Head of caudate nucleus (tissue), 42 donors: ENCODE measurements at regions not wholly inside any gene's neighbourhood (a gene's known extent, or its start where the extent isn't known, plus 50 kb on each side); places are given as distances from the start of the nearest gene placed in this dataset.

Experiments used
- DNase-seq, 42 donors: peaks; one replicate each; pipeline versions ENCODE4 v3.0.0 to v3.0.0-alpha.2; 2020 to 2021; ENCODE audit warnings: mixed read lengths in 7 of 42
- intact Hi-C: fragments of 100-400 bp; cut with DNase I; formaldehyde crosslinking; loops from one replicate; pipeline ENCODE4 v1.15.0; 2022

DNA sequence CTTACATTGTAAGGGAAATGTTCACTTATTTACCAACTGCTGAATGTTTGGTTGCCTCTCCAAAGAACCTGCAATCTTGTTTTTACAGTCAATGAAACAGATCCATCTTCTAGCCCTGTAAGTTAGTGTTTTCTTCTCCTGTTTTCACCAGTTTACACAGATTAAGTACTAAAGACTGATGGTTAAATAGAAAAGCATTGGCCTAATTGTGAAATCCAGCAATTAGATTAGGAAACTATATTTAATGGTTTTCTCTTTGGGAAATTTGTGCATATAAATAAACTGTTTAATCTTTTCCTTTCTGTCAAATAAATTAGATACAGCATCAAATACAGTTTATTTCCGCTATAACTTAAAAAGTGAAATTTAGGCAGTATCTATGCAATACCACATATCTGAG lies 247.9 kb upstream of the MEF2C start:
- DNase-seq, result no peak
- intact Hi-C loops, result no loop called here

DNA sequence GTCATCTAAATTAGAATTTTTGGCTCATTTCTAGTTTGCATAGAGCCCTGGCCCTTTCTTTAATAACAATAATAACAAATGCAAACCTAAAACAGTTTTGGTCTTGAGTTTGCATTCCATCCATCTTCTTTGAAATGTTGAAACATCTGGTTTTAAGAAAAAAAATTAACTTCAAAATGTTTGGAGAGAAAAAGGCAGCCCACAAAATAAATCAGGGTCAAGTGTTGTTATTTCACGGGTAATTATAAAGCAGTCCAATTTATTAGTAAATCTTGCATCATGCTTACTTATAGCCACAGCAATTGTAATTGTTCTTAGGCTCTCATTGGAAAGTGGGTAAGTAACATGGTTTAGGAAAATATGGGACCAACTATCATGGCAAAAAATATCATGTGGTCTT lies 247.0 kb upstream of the MEF2C start:
- intact Hi-C loops, result no loop called here
- no peak for DNase-seq

DNA sequence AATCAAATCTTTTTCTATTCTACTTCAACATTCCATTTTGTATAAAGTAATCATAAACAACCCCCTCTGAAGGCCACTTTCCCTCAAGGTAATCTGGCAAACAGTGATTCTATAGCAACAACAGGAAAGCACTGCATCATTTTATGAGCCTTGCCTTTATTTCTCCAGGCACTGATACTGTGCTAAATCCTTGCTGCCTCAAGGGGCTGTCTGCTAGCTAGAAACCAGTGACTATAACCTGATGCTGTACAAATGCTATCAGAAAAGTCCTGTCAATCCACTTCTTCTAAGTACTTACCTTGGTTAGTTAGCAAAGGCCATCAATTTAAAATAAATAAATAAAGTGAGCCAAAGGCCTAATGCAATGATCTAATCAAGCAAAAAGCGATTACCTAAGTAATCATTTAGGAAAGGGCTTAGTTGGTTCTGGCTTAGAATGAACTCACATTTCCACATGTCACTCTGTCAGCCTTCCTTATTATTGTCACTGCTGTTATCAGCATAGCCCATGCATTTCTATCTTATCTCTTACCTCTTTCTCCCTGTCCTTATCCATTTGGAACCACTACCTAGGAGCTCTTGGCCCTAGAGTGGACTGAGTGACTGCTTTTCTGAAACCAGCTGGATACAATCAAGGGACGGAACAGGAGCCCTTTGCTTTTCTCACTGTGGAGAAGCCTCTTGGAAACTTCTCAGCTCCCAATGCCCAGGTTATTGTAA lies 246.1 kb upstream of the MEF2C start:
- intact Hi-C loops, result no loop called here
- DNase-seq, result no peak

DNA sequence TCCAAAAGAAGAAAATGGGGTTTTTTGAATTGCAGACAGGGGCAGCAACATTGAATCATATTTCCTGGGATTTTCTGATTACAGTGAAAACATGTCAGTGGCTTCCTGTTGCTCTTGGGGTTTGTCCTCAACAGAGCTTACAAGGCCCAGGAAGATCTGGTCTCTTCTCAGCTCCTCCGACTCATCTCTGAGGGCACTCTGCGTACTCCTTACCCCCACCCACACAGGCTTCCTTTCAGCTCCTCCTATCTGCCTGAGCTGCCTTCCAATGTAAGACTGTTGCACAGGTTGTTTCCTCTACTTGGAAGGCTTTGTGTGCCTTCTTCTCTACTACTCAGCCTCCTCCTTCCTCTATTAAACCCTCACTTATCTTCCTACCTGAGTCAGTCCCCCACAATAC lies 245.1 kb upstream of the MEF2C start:
- DNase-seq, result no peak
- intact Hi-C loops, result no loop called here

- intact Hi-C loops, result no loop called here
- DNase-seq, result no peak
Measured at GRCh38 chr5:89127191-89127590, 244.2 kb upstream of the MEF2C start.

GRCh38 chr5:89125372-89125771 lies 242.4 kb upstream of the MEF2C start:
- no peak for DNase-seq
- intact Hi-C loops, result no loop called here

DNA sequence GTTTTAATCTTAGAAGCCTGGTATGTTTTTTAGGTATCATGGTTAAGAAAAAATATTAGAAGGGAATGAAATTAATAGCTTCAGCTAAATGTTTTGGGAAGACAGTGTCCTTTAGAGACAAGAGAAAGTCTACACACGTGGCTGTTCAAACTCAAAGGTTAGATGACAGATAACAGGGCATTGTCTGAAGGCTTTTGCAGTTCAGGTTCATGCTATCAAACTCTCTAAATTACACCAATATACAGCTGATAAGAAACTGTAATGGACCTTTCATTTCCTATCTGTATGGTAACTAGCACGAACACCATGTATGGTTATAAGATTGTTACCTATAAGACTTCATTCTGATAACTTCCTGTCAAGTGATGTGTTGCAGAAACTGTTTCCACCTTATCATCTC lies 240.6 kb upstream of the MEF2C start:
- DNase-seq, result no peak
- intact Hi-C loops, result no loop called here

DNA sequence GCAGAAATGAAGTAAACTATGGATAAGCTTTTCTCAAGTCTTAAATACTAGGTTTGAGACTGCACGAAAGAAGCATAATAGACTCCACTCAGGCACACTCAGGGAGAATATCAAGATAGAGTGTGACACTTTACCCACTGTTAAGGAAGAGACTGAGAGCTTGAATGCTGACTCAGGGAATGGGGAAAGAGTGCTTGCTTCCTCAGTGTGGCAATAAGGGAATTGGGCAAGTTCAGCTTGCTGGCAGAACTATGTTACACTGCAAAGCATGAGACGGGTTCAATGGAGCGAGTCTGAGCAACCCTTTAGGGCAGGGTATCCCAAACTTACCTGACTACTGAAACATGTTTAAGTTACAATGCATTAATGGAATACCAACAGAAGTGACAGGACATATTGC lies 237.7 kb upstream of the MEF2C start:
- intact Hi-C loops, result no loop called here
- peak in 20 of 42 donors; percentile 2 to 51 (median 18) for DNase-seq

DNA sequence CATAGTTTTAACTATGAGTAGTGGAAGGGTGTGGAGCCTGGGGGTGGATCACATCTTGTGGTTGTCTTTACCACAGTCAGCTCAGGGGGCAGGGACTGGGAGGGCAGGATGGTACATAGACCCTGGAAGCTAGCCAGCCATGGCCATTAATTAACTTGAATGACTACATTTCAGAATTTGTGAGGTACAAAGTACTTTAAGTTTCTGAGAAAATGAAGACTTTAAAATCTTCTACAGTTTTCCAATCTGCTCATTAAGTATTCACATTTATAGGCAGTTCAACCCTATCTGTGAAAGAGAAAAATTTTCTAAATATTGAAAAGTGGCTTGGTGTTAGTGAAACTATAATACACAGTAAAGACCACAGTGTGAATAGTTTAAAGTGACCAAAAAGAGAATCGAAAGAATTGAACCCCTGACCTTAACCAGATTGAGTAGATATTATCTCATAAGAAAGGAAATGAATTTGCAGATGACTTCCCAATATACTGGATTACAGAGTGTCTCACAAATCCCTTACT lies 234.2 kb upstream of the MEF2C start:
- DNase-seq, result no peak
- intact Hi-C loops, result no loop called here

- no peak for DNase-seq
- intact Hi-C loops, result no loop called here
Measured at GRCh38 chr5:89110916-89111646, 228.1 kb upstream of the MEF2C start.

DNA sequence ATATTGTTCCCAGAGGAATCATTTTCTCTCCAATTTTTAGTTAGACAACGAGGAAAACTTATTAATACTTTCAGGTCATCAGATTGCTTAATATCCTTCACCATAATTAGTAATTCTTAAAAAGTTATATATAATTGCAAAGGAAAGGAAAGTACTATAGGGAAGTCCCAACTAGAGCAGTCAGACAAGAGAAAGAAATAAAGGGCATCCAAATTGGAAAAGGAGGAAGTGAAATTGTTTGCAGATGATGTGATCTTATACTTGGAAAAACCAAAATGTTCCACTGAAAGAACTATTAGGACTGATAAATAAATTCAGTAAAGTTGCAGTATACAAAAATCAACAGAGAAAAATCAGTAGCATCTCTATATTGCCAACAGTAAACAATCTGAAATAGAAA lies 223.5 kb upstream of the MEF2C start:
- intact Hi-C loops, result no loop called here
- DNase-seq, result no peak

DNA sequence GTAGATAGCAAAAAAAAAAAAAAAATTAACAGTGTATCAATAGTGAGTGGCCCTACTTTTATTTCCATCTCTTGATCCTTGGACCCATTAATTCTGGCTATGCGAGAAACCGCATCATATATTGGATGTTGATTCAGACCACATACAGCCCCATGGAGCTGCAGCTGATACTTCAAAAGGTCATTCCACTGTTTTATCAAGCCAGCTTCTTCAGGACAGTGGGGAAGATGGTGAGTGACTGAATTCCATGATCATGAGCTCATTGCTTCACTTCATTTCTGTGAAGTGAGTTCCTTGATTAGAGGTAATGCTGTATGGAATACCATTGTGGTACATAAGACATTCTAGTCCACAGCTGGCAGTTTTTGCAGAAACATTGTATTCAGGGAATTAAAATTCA lies 222.9 kb upstream of the MEF2C start:
- DNase-seq, result no peak
- intact Hi-C loops, result no loop called here

DNA sequence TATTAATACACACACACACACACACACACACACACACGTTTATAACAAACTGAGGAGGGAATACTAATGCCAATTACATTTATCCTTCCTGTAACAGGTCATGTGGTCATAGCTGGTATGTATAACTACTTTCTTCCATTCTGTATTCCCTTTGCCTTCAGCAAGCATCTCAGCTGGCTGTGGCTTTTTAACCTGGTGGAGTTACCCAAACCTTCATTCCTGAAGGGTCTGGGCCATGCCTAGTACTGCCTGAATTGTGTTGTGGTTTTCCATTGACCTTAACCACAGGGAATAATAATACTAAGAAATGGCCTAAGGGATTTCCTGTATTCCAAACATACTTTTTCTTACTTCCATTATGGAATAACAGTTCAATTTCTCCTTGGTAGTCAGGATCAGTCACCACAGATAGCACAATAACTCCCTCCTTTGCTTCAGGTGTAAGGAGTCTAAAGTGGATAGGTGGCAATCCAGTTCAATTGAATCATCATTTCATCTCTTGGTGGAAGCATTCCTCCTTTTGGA lies 222.2 kb upstream of the MEF2C start:
- intact Hi-C loops, result no loop called here
- DNase-seq, result no peak

DNA sequence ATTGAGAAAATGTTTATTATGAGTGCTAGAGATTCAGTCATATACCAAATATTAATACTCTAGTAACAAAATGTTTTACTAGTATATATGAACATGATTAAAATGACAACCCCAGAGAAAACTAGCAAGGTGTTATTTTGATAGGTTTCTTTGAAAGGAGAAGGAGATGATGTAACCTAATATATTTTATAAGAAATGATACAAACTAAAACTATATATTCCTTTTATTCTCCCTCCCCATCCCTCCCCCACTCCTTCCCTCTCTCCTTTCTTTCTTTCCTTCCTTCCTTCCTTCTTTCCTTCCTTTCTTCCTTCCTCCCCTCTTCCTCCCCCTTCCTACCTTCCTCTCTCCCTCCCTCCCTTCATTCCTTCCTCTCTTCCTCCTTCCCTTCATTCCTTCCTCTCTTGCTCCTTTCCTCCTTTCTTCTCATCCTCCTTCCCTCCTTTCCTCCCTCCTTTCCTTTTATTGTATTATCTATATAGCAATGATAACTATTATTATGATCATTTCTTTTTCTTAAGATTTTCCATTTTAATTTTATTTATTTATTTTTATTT lies 215.3 kb upstream of the MEF2C start:
- intact Hi-C loops, result no loop called here
- DNase-seq, result no peak

- no peak for DNase-seq
- intact Hi-C loops, result no loop called here
Measured at GRCh38 chr5:89097103-89097502, 214.1 kb upstream of the MEF2C start.

- DNase-seq, result no peak
- intact Hi-C loops, result no loop called here
Measured at GRCh38 chr5:89095341-89095740, 212.4 kb upstream of the MEF2C start.

DNA sequence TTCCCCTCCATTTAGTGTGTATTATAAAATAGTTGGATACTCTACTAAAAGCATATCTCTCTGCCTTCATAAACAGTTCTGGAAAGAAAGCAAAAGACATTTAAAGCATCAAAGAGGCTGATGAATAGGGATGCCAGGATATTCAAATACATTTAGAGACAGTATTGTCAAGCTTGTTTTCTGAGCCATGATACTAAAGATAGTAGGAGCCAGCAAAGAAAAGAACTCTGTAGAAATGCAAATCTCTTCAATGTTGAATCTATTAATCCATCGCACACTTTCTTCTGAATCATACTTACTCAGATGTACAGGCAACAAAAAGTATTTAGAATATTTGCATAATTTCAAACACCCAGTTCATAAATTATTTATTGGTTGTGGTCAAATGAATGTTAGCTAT lies 207.1 kb upstream of the MEF2C start:
- intact Hi-C loops, result no loop called here

GRCh38 chr5:89087551-89088318 lies 204.8 kb upstream of the MEF2C start:
- intact Hi-C loops, result no loop called here
- DNase-seq, result no peak

More for the DNA sequence above, 207.1 kb upstream of the MEF2C start:
- DNase-seq, result no peak

DNA sequence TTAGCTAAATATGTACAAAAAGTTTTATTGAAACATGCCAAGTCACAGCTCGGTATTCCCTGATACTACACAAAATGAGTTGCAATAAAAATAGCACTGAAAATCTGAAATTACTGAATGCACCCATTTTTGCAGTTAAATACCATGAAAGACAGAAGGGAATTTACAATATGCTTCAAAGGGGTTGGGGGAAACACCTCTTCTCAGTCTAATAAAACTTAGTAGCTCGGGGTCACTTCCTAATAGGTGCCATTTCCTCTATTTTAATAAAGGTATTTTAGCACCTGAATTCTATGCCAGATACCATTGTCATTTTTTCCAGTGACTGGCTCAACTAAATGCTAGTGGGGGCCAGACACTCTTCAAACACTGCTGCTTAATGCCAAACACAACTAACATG lies 204.1 kb upstream of the MEF2C start:
- intact Hi-C loops, result no loop called here
- DNase-seq, result no peak
